ENCODE measurements at regions not wholly inside any gene's neighbourhood (a gene's known extent, or its start where the extent isn't known, plus 50 kb on each side); places are given as distances from the start of the nearest gene placed in this dataset.

GRCh38 chr3:88626456-88627120, 476.8 kb downstream of the C3orf38 start:
- no peak overlapping the region for H3K4me3 ChIP-seq (ENCODE audit: low read length)
- no peak for DNase-seq (ENCODE audit: low read depth)
- TF ChIP-seq CTCF (conservative IDR thresholded peaks at IDR 0.05; ENCODE audit: low read length) = no peak

- no peak for TF ChIP-seq CTCF (conservative IDR thresholded peaks at IDR 0.05; ENCODE audit: low read length)
- DNase-seq (ENCODE audit: low read depth) = no peak
- H3K4me3 ChIP-seq (ENCODE audit: low read length) = no peak overlapping the region
Observed at GRCh38 chr3:88628901-88629300, 478.5 kb upstream of the EPHA3 start.

- H3K4me3 ChIP-seq (ENCODE audit: low read length) = no peak overlapping the region
- TF ChIP-seq CTCF (conservative IDR thresholded peaks at IDR 0.05; ENCODE audit: low read length) = no peak
- no peak for DNase-seq (ENCODE audit: low read depth)
Observed at GRCh38 chr3:88632226-88632625, 475.2 kb upstream of the EPHA3 start.

- DNase-seq (ENCODE audit: low read depth) = no peak
- no peak for TF ChIP-seq CTCF (conservative IDR thresholded peaks at IDR 0.05; ENCODE audit: low read length)
- no peak overlapping the region for H3K4me3 ChIP-seq (ENCODE audit: low read length)
Observed at GRCh38 chr3:88640581-88640980, 466.8 kb upstream of the EPHA3 start.

- DNase-seq (ENCODE audit: low read depth) = peak; percentile 11
- no peak overlapping the region for H3K4me3 ChIP-seq (ENCODE audit: low read length)
- TF ChIP-seq CTCF (conservative IDR thresholded peaks at IDR 0.05; ENCODE audit: low read length) = peak; percentile 37
Observed at GRCh38 chr3:88641033-88641604, 466.3 kb upstream of the EPHA3 start.

- DNase-seq (ENCODE audit: low read depth) = no peak
- no peak for TF ChIP-seq CTCF (conservative IDR thresholded peaks at IDR 0.05; ENCODE audit: low read length)
- H3K4me3 ChIP-seq (ENCODE audit: low read length) = no peak overlapping the region
Observed at GRCh38 chr3:88657459-88657858, 450.0 kb upstream of the EPHA3 start.

GRCh38 chr3:88661433-88661824, 446.0 kb upstream of the EPHA3 start:
- H3K4me3 ChIP-seq (ENCODE audit: low read length) = no peak overlapping the region
- DNase-seq (ENCODE audit: low read depth) = no peak
- no peak for TF ChIP-seq CTCF (conservative IDR thresholded peaks at IDR 0.05; ENCODE audit: low read length)

Data from AG10803 (cell line).